Thyroid gland (tissue), 4 donors: ENCODE measurements at regions not wholly inside any gene's neighbourhood (a gene's known extent, or its start where the extent isn't known, plus 50 kb on each side); places are given as distances from the start of the nearest gene placed in this dataset.

Source experiments
- CTCF ChIP-seq, 6 experiments: fragments of 200-600 bp in 3 of 6; fragments of 450-650 bp in 3 of 6; sonication (generic) in 3 of 6; IDR thresholded peaks; one replicate each; pipeline ENCODE4 v1.5.1; 2016 to 2019; ENCODE audit warnings: antibody characterized with exemption in 6 of 6, mild to moderate bottlenecking in 2 of 6, inconsistent platforms in 1 of 6, moderate library complexity in 1 of 6
- POLR2A ChIP-seq, 2 donors: fragments of 450-650 bp; IDR thresholded peaks; one replicate each; pipeline ENCODE4 v1.6.1; 2017; ENCODE audit warnings: antibody characterized with exemption in 2 of 2, mild to moderate bottlenecking in 2 of 2, moderate library complexity in 1 of 2

GRCh38 chr7:8822595-8822994 lies 389.2 kb downstream of the NXPH1 start:
- TF ChIP-seq CTCF (IDR thresholded peaks at IDR 0.05) (no peak), POLR2A (IDR thresholded peaks at IDR 0.05) (no peak)
